GM19438 (cell line): ENCODE measurements at regions not wholly inside any gene's neighbourhood (a gene's known extent, or its start where the extent isn't known, plus 50 kb on each side); places are given as distances from the start of the nearest gene placed in this dataset.

Source experiments
- ATAC-seq: cut with Tn5 transposase; IDR thresholded peaks from one replicate; pipeline ENCODE4 v1.9.1; 2021; ENCODE audit warnings: low read depth; ENCODE audit not compliant: unreplicated experiment

DNA sequence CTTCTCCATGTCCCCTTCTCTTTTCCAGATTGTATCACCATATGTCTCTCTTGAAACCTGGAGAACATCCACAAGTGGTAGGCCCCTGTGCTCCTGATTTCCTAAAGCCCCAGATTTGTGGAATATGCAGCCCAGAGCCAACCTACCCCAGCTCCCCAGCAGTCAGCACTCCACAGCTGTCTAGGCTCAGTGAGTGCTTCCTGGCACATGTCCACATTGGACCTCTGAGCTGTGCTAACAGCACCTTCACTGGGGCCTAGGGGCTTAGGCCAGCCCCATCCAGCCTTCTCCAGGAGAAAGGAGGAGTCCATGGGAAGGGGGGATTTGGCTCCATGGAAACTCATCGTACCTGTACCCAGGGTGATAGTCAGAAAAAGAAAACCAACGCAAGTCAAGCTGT is 192.7 kb downstream of the FGFR2 start:
- no peak for ATAC-seq

DNA sequence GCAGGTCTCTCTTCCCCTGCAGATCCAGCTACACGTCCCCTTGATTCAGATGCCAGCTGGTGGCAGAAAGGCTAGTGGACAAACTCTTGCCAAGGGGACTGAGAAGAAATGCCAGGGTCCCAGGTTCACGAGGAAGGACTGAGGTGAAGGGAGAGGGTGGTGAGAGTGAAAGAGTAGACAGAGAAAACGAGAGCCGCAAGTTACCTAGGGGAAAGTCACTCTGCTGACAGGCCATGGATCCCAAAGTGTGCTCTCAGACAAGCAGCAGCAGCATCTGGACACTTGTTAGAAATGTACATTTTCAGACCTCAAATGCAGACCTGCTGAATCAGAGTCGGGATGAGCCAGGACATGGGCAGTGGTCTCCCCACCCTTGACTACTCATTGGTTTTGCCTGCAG is 192.3 kb downstream of the FGFR2 start:
- no peak for ATAC-seq

DNA sequence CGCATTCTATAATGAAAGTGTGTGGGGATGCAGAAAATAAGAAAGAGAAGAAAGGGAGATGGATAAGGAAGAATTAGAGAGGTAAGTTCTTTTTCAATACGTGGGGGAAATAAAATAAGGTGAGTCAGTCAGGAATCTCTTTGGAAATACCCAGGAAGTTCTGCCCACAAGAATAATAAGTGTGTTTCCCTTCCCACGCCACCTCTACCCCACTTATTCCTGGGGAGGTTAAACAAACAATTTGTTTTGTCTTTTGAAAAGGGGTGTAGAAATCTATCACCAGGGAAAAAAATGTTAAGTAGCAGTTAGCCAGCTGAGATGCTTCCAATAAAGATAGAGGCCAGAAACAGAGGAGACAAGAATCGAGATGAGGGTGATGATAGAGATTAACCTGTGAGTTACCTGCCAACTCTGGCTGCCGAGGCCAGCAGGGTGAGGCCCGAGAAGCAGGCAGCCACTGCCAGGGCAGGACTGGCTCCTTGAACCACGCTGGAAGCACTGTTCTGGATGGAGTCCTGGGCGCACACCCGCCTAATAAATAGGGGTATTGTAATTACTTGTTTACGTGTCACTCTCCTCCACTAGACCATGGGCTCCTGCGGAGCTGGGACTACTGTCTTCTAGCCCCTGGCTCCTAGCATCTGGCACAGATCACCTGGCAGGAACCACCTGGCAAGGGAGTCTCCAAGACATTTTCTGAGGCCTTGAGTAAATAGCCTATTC is 191.3 kb downstream of the FGFR2 start:
- ATAC-seq, result no peak

DNA sequence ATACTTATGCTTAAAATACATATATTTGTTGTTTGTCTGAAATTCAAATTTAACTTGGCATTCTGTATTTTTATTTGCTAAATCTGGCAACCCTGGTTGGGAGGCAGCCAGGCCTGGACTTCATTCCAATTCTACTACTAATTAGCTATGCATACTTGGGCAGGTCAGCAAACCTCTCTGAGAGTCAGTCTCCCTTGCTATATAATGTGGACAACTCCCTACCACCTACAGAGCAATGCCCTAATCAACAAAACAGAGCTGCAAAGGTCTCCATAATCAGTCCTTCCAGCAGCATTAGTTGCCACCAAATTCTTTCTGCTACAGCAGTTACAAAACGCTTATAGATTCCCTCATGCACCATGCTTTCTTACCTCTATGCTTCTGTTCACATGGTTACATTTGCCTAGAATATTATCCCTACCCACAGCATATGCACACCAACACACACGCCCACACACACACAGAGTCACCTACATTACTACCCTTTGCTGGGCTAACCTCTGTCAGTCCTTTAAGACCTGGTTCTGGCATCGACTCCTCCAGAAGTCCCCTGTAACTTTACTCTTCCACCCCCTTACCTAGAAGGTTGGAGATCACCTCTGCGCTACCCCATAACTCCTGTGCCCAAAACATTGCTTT is 188.7 kb downstream of the FGFR2 start:
- ATAC-seq, result no peak

DNA sequence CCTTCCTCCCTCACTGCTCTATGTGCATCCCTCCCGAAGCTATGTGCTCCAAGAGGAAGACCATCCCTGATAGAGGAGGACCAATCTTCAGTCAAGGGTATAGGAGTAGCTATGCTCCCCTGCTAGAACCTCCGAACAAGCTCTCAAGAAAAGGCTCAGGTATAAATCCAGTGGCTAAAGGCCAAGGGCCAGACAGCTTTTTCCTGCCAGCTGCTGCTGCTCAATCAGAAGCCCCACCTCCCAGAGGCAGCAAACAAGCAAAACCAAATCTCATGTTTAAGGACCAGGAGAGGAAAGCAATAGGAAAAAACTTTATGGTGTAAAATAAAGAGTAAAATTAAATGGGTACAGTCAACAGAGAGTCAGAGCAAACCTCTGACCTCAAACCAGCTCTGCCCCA is 187.2 kb downstream of the FGFR2 start:
- no peak for ATAC-seq

DNA sequence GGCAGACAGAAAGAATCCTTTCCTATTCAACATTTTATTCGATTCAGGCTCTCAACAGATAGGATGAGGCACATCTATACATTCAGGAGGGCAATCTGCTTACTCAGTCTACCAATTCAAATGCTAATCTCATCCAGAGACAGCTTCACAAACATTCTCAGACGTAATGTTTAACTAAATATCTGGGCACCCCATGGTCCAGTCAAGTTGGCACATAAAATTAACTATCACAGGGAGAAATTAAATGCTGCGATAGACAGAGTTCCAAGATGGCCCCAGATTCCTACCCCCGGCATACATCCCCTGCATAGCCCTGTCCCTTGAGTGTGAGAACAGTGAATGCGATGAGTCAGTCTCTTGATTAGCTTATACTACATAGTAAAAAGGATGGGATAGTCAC is 184.3 kb downstream of the FGFR2 start:
- no peak for ATAC-seq

DNA sequence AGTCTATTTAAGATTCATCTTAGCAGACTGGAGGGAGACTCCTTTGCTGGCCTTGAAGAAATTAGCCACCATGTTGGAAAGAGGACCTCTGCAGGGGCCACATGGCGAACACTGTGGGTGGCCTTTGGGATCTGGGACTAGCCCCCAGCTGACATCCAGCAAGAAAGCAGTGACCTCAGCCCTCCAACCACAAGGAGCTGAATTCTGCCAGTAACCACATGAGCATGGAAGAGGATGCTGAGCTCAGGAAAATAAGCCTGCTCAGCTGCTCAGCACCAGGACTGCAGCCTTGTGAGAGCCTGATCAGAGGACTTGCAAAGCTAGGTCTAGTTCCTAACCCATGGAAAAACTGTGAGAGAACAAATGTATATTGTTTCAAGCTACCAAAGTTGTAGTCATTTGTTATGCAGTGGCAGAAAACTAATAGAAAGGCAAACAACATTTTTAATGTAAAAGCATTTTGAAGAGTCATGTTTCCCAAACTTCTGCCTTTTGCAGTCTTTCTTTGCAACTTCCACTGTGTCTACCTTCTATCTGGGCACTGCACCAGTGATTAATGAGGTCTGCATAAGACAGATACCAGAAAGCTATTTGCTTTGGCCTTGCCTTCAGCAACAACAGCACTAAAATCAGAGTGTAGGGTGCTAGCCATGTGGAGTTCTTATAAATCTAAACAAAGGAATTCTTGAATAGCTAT is 183.7 kb downstream of the FGFR2 start:
- ATAC-seq, result no peak

DNA sequence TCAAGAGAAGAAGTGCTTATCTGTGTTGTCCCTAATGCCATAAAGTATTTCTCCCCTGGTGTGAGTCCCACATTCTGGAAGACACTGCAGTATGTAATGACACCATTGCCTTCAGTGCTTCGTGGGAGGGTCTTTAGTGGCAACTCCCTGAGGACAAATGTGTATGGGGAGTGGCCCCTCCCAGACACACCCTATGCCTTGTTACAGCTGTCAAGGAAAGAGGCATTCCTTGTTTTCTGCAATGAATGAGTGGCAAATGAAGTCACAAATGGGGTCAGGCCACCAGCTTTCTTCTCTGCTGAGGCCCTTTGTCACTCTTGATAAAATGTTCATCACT is 183.2 kb downstream of the FGFR2 start:
- no peak for ATAC-seq

DNA sequence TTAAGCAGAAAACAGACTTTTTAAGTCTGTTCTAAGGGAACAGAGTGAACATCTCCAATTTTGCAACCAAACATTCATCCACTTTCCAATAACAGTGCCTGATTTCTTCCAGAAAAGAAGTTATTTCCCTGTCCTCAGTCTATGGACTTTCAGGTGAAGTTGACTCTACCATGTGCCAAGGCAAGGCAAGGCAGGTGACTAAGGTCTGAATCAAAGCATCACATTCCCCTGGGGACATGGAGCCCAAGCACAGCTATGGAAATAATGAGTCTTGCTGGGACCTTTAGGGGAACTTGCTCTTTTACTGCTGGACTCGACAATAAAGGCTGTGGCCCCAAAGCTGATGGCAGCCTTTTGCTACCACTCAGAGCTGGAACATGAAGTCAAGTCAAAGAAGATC is 182.2 kb downstream of the FGFR2 start:
- ATAC-seq, result no peak

DNA sequence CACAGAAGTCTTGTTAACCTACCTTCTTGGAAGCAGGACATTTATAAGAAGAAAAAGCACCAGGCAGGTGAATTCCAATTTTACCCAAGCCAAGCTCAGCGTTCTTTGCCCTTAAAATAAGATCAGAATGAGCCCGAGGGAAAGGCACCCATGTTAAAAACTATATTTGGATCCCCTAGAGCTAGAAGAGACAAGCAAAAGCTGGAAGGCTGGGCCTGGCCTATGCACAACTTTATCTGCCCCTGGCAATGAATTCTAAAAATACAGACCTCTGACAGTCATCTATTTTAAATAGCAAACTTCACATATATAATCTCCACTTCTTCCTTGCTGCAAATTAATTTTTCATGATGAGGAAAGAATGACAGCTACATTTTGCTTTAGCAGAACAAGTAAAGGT is 180.9 kb downstream of the FGFR2 start:
- no peak for ATAC-seq

DNA sequence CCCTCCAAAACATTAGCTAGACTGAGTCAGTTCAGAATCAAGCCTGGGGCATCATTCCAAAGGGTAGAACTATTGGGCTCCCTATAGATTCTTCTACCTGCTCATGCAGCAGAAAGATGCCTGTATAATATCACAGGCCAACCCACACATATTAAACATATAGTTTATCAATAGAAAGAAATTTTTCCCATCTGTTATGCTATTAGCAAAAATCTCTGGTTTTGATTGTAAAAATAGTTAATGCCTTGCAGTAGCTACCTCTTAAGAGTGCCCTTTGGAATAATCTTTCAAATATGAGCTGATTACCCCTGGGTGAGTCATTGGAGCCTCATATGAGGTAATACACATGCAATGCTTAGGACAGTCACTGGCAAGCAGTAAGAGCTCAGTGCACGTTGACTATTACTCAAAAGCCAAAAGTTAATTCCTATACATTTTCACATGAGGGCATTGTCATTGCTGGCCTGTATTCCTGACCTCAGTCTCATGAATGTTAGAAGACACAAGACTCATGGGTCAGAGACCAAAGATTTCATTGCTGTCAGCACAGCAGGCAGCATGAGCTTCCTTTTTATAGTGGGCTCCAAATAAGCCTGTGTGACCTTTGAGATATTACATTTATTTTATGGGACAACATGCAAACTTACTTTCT is 180.0 kb downstream of the FGFR2 start:
- ATAC-seq, result no peak

DNA sequence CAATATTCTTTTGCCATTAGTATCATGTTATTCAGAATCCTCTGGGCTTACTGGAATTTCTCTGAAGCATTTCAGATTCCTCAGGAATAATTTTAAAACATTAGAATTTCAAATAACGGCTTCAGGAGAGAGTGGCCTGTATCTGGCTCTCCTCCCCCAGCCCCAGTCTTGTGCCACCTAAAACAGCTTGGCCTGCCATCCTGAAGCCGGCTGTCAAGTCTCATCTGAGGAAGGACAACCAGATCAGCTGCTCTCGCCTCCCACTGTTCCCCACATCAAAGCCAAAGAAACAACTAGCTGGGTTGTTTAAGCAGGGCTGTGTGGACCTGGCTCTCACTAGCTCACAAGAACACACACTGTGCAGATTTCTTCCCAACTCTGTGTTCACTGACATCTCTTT is 178.2 kb downstream of the FGFR2 start:
- no peak for ATAC-seq

DNA sequence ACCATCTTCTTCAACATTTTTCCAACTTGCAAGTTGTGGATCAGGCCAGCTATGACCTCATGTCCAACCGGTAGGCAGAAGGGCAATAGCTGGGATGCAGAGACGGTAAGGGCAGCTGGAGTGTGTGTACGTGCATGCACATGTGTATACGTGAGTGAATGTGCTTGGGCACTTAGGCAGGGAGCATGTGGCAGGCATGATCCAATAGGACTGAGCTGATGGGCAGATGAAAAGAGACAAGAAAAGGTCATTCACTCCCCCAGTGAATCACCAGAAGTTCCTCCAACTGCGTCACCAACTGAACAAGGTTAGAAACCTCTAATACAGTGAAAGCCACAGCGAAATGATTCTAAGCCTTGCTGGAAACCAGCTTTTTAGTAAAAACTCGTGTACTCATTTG is 176.1 kb downstream of the FGFR2 start:
- ATAC-seq, result no peak

DNA sequence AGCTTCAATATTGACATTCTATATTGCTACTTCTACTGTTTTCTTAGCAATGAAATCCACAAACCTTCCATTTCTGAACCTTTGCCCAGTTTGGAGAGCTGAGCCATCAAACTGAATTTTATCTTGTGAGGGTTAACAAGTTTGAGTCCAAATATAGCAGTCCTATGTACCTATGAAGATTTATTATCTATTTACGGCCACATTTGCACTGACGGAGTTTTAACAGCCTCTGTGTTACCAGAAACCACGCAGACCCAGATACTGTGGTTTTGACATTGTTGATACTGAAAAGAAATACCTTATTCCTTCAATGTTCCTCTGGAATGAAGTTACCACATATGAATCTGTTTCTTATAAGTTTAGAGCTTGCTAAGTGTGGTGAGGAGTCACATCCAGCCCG is 172.6 kb downstream of the FGFR2 start:
- no peak for ATAC-seq

DNA sequence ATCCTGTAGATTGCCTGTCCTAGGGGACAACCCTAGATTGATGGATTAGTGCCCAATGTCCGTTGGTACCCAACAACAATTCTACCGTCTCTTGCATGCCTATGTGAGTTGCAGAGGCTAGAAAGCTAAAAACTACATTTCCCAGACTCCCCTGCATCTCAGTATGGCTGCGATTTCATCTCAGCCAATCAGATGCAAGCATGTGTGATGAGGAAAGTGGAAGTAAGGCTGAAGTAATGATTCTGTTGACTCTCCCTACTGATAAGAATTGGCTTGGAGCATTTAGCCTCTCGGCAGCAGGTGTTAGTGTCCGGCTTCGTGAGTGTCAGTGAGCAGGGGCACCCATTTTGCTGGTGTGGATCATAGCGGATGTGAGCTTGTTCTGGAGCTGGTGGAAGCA is 171.9 kb downstream of the FGFR2 start:
- ATAC-seq, result no peak
